Ishikawa (cell line): ENCODE measurements at regions not wholly inside any gene's neighbourhood (a gene's known extent, or its start where the extent isn't known, plus 50 kb on each side); places are given as distances from the start of the nearest gene placed in this dataset.

ENCODE experiments used
- CEBPB ChIP-seq: IDR thresholded peaks from 2 replicates; pipeline ENCODE4 v1.6.1; 2012
- FOXM1 ChIP-seq: IDR thresholded peaks from 2 replicates; pipeline ENCODE4 v1.6.1; 2012; ENCODE audit warnings: low read depth, borderline replicate concordance
- TAF1 ChIP-seq: IDR thresholded peaks from 2 replicates; pipeline ENCODE4 v1.6.1; 2012; ENCODE audit warnings: low read depth, mild to moderate bottlenecking
- TCF12 ChIP-seq: IDR thresholded peaks from 2 replicates; pipeline ENCODE4 v1.6.1; 2012; ENCODE audit warnings: low read depth
- YY1 ChIP-seq: IDR thresholded peaks from 2 replicates; pipeline ENCODE4 v1.6.1; 2012; ENCODE audit warnings: low read depth
- ZBTB7A ChIP-seq: IDR thresholded peaks from 2 replicates; pipeline ENCODE4 v1.6.1; 2012; ENCODE audit warnings: low read depth
- TF ChIP-seq, protein P1 (sequence below): IDR thresholded peaks from 2 replicates; pipeline ENCODE4 v1.6.1; 2012; ENCODE audit warnings: low read depth, mild to moderate bottlenecking

DNA sequence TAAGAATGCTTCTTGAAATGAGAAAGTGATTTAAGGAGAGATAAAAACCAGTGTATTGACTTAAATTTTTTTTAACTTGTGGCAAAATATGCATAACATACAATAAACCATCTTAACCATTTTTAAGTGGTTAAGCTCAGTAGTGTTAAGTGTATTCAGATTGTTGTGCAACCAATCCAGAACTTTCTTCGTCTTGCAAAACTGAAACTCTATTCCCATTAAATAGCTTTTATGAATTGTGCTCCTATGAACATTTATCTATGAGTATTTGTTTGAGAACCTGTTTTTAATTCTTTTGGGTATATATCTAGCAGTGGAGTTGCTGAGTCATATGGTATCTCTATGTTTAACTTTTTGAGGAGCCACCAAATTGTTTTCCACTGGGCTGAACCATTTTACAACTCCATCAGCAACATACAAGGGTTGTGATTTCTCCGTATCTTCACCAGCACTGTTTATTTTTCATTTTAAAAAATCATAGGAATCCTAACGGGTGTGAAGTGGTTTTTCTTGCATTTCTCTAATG, 76.6 kb upstream of the ACTBL2 start:
- TF ChIP-seq TAF1 (no peak), FOXM1 (no peak), CEBPB (no peak), YY1 (no peak), ZBTB7A (no peak), TCF12 (no peak)
- TF ChIP-seq, protein P1, sequence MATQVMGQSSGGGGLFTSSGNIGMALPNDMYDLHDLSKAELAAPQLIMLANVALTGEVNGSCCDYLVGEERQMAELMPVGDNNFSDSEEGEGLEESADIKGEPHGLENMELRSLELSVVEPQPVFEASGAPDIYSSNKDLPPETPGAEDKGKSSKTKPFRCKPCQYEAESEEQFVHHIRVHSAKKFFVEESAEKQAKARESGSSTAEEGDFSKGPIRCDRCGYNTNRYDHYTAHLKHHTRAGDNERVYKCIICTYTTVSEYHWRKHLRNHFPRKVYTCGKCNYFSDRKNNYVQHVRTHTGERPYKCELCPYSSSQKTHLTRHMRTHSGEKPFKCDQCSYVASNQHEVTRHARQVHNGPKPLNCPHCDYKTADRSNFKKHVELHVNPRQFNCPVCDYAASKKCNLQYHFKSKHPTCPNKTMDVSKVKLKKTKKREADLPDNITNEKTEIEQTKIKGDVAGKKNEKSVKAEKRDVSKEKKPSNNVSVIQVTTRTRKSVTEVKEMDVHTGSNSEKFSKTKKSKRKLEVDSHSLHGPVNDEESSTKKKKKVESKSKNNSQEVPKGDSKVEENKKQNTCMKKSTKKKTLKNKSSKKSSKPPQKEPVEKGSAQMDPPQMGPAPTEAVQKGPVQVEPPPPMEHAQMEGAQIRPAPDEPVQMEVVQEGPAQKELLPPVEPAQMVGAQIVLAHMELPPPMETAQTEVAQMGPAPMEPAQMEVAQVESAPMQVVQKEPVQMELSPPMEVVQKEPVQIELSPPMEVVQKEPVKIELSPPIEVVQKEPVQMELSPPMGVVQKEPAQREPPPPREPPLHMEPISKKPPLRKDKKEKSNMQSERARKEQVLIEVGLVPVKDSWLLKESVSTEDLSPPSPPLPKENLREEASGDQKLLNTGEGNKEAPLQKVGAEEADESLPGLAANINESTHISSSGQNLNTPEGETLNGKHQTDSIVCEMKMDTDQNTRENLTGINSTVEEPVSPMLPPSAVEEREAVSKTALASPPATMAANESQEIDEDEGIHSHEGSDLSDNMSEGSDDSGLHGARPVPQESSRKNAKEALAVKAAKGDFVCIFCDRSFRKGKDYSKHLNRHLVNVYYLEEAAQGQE: no peak
